ENCODE measurements at regions not wholly inside any gene's neighbourhood (a gene's known extent, or its start where the extent isn't known, plus 50 kb on each side); places are given as distances from the start of the nearest gene placed in this dataset.
A peak's percentile ranks its signal among the peaks of the same experiment; 100 is the strongest.

GRCh38 chr3:178055939-178056338 lies 480.3 kb upstream of the KCNMB2 start:
- DNase-seq: no peak

- DNase-seq: no peak
Observed at GRCh38 chr3:178056868-178057267, 479.4 kb upstream of the KCNMB2 start.

GRCh38 chr3:178058629-178059028 lies 477.6 kb upstream of the KCNMB2 start:
- DNase-seq: no peak

GRCh38 chr3:178059119-178059518 lies 477.1 kb upstream of the KCNMB2 start:
- DNase-seq: no peak

GRCh38 chr3:178059836-178060235 lies 476.4 kb upstream of the KCNMB2 start:
- DNase-seq: no peak

GRCh38 chr3:178060407-178060806 lies 475.8 kb upstream of the KCNMB2 start:
- DNase-seq: no peak

- DNase-seq: no peak
Observed at GRCh38 chr3:178062126-178062525, 474.1 kb upstream of the KCNMB2 start.

GRCh38 chr3:178063461-178063860 lies 472.8 kb upstream of the KCNMB2 start:
- no peak for DNase-seq

GRCh38 chr3:178067721-178068120 lies 468.5 kb upstream of the KCNMB2 start:
- DNase-seq: no peak

GRCh38 chr3:178072391-178073305 lies 463.6 kb upstream of the KCNMB2 start:
- DNase-seq: no peak

- DNase-seq: no peak
Observed at GRCh38 chr3:178073366-178073765, 462.9 kb upstream of the KCNMB2 start.

- DNase-seq: no peak
Observed at GRCh38 chr3:178075344-178075743, 460.9 kb upstream of the KCNMB2 start.

GRCh38 chr3:178078953-178079352 lies 457.3 kb upstream of the KCNMB2 start:
- no peak for DNase-seq

- no peak for DNase-seq
Observed at GRCh38 chr3:178079966-178080365, 456.3 kb upstream of the KCNMB2 start.

- no peak for DNase-seq
Observed at GRCh38 chr3:178082326-178082906, 453.8 kb upstream of the KCNMB2 start.

- DNase-seq: peak; percentile 24
Observed at GRCh38 chr3:178083906-178084866, 452.1 kb upstream of the KCNMB2 start.

GRCh38 chr3:178084938-178085816 lies 451.1 kb upstream of the KCNMB2 start:
- DNase-seq: peak; percentile 98

GRCh38 chr3:178085817-178086123 lies 450.5 kb upstream of the KCNMB2 start:
- no peak for DNase-seq

- peak; percentile 27 for DNase-seq
Observed at GRCh38 chr3:178086144-178086825, 450.0 kb upstream of the KCNMB2 start.

- no peak for DNase-seq
Observed at GRCh38 chr3:178087376-178087775, 448.9 kb upstream of the KCNMB2 start.

- no peak for DNase-seq
Observed at GRCh38 chr3:178088963-178089362, 447.3 kb upstream of the KCNMB2 start.

- no peak for DNase-seq
Observed at GRCh38 chr3:178090899-178091298, 445.3 kb upstream of the KCNMB2 start.
